CD14-positive monocyte (primary cell): ENCODE measurements at regions not wholly inside any gene's neighbourhood (a gene's known extent, or its start where the extent isn't known, plus 50 kb on each side); places are given as distances from the start of the nearest gene placed in this dataset.

Source experiments
- DNase-seq, 3 donors: peaks; one replicate each; pipeline ENCODE4 v3.0.0-alpha.2; 2011 to 2022
- H2AFZ ChIP-seq: 2 replicates; pipeline ENCODE4 v1.6.0; 2012; ENCODE audit warnings: mild to moderate bottlenecking, low read depth, low read length, inconsistent platforms; ENCODE audit not compliant: insufficient read depth, poor library complexity, severe bottlenecking
- H3K27ac ChIP-seq, 2 donors: 1 replicate in 1 of 2; 2 replicates in 1 of 2; pipeline ENCODE4 v1.5.1; 2012 to 2013; ENCODE audit warnings: low read length in 2 of 2, control low read depth in 1 of 2, inconsistent platforms in 1 of 2, low read depth in 1 of 2, mild to moderate bottlenecking in 1 of 2
- H3K27me3 ChIP-seq, 2 donors: one replicate each; pipeline versions ENCODE4 v1.6.0 to v1.6.1; 2011 to 2013; ENCODE audit warnings: low read length in 2 of 2; ENCODE audit not compliant: control insufficient read depth in 2 of 2, insufficient read depth in 2 of 2
- H3K36me3 ChIP-seq, 2 donors: replicated peaks in 1 of 2; 1 replicate in 1 of 2; 2 replicates in 1 of 2; pipeline versions ENCODE4 v1.5.1 to v1.6.1; 2012 to 2013; ENCODE audit warnings: low read length in 2 of 2, control low read depth in 1 of 2, inconsistent platforms in 1 of 2, mild to moderate bottlenecking in 1 of 2; ENCODE audit not compliant: insufficient read depth in 2 of 2, control insufficient read depth in 1 of 2
- H3K4me1 ChIP-seq, 2 donors: 1 replicate in 1 of 2; 2 replicates in 1 of 2; pipeline versions ENCODE4 v1.5.1 to v1.6.1; 2012 to 2013; ENCODE audit warnings: low read length in 2 of 2, control low read depth in 1 of 2, inconsistent platforms in 1 of 2, mild to moderate bottlenecking in 1 of 2, moderate library complexity in 1 of 2; ENCODE audit not compliant: insufficient read depth in 2 of 2, control insufficient read depth in 1 of 2
- H3K4me2 ChIP-seq: replicated peaks from 2 replicates; pipeline ENCODE3; 2012; ENCODE audit warnings: low read length, moderate library complexity, mild to moderate bottlenecking; ENCODE audit not compliant: poor library complexity, severe bottlenecking; ENCODE audit errors: extremely low read depth
- H3K4me3 ChIP-seq, 3 experiments: fragments of 200-600 bp in 1 of 3; sonication (generic) in 1 of 3; replicated peaks in 1 of 3; 1 replicate in 2 of 3; 2 replicates in 1 of 3; pipeline ENCODE4 v1.5.1; 2011 to 2013; ENCODE audit warnings: low read length in 3 of 3, mild to moderate bottlenecking in 3 of 3, control low read depth in 2 of 3, low read depth in 2 of 3, inconsistent platforms in 1 of 3, moderate library complexity in 1 of 3
- H3K79me2 ChIP-seq: 2 replicates; pipeline ENCODE4 v1.6.0; 2012; ENCODE audit warnings: mild to moderate bottlenecking, control low read depth, inconsistent platforms, low read length, moderate library complexity; ENCODE audit not compliant: insufficient read depth
- H3K9ac ChIP-seq: 2 replicates; pipeline ENCODE4 v1.6.0; 2017; ENCODE audit warnings: low read length, mild to moderate bottlenecking; ENCODE audit not compliant: insufficient read depth, poor library complexity, severe bottlenecking
- H3K9me3 ChIP-seq, 2 donors: replicated peaks in 1 of 2; 1 replicate in 1 of 2; 2 replicates in 1 of 2; pipeline versions ENCODE4 v1.5.1 to v1.6.1; 2012 to 2013; ENCODE audit warnings: low read length in 2 of 2, control low read depth in 1 of 2; ENCODE audit not compliant: control insufficient read depth in 1 of 2, insufficient read depth in 1 of 2
- H4K20me1 ChIP-seq: 2 replicates; pipeline ENCODE4 v1.6.0; 2012; ENCODE audit warnings: mild to moderate bottlenecking, low read length, control low read depth, moderate library complexity; ENCODE audit not compliant: insufficient read depth
- H3K27ac Mint-ChIP-seq, 7 donors: one replicate each; pipeline ENCODE4 v1.8.0; 2020; ENCODE audit warnings: mild to moderate bottlenecking in 7 of 7, mixed read lengths in 7 of 7, moderate library complexity in 6 of 7, inconsistent platforms in 2 of 7
- H3K27me3 Mint-ChIP-seq, 3 donors: one replicate each; pipeline ENCODE4 v1.8.0; 2021 to 2022; ENCODE audit warnings: low read depth in 3 of 3, mild to moderate bottlenecking in 3 of 3, mixed read lengths in 3 of 3, moderate library complexity in 3 of 3, inconsistent platforms in 1 of 3
- H3K36me3 Mint-ChIP-seq, 2 donors: one replicate each; pipeline ENCODE4 v1.8.0; 2020; ENCODE audit warnings: mixed read lengths in 2 of 2, inconsistent platforms in 1 of 2, mild to moderate bottlenecking in 1 of 2
- H3K4me1 Mint-ChIP-seq: one replicate; pipeline ENCODE4 v1.8.0; 2020; ENCODE audit warnings: mild to moderate bottlenecking, mixed read lengths
- H3K4me3 Mint-ChIP-seq, 2 donors: one replicate each; pipeline ENCODE4 v1.8.0; 2020; ENCODE audit warnings: mild to moderate bottlenecking in 2 of 2, mixed read lengths in 2 of 2, moderate library complexity in 1 of 2
- H3K9me3 Mint-ChIP-seq, 7 donors: one replicate each; pipeline ENCODE4 v1.8.0; 2020 to 2022; ENCODE audit warnings: mixed read lengths in 7 of 7, mild to moderate bottlenecking in 6 of 7, moderate library complexity in 6 of 7, inconsistent platforms in 2 of 7
- WGBS: methylation state at CpG from one replicate; pipeline ENCODE4 v1.1.5; 2013; ENCODE audit warnings: missing lambda C conversion rate; ENCODE audit not compliant: insufficient coverage; 5-methylcytosine and 5-hydroxymethylcytosine counted together
- intact Hi-C, 2 donors: fragments of 100-400 bp; cut with micrococcal nuclease; formaldehyde crosslinking; loops; one replicate each; pipeline versions ENCODE4 v1.15.0 to v1.15.1; 2023
- TF ChIP-seq, protein P1 (sequence below): fragments of 200-600 bp; IDR thresholded peaks from one replicate; pipeline ENCODE4 v1.8.0; 2022; ENCODE audit warnings: antibody characterized with exemption, mild to moderate bottlenecking

DNA sequence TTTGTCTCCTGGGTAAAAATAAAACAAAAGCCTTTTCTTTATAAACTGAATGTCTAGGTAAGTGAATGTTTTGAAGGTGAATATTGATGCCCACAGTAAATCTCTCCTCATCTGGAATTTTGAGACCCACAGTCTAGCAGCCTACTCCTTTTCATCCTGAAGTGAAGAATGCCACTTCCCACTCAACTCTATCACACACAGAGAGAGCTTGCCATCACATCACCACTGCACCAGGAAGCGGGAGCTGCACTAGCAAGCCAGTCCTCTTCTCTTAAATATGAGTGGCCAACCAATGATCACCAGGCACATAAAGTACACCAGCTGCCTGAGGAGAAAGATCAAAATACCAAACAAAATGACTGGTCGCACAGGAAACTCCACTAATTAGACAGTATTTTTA lies 140.8 kb downstream of the MRPL39 start:
- TF ChIP-seq, protein P1, sequence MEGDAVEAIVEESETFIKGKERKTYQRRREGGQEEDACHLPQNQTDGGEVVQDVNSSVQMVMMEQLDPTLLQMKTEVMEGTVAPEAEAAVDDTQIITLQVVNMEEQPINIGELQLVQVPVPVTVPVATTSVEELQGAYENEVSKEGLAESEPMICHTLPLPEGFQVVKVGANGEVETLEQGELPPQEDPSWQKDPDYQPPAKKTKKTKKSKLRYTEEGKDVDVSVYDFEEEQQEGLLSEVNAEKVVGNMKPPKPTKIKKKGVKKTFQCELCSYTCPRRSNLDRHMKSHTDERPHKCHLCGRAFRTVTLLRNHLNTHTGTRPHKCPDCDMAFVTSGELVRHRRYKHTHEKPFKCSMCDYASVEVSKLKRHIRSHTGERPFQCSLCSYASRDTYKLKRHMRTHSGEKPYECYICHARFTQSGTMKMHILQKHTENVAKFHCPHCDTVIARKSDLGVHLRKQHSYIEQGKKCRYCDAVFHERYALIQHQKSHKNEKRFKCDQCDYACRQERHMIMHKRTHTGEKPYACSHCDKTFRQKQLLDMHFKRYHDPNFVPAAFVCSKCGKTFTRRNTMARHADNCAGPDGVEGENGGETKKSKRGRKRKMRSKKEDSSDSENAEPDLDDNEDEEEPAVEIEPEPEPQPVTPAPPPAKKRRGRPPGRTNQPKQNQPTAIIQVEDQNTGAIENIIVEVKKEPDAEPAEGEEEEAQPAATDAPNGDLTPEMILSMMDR, result no peak
- H3K9ac ChIP-seq, result no peak overlapping the region
- H3K27me3 Mint-ChIP-seq, result no peaks in the 10 kb centered on the region
- no peaks in the 10 kb centered on the region for H3K4me1 ChIP-seq
- no peaks in the 10 kb centered on the region for H3K79me2 ChIP-seq
- no peak overlapping the region for H3K27ac ChIP-seq
- H3K4me3 ChIP-seq, result no peak overlapping the region
- H3K9me3 Mint-ChIP-seq, result peaks cover 3 to 18% (median 9%) of the 10 kb centered on the region in 7 donors
- no peak overlapping the region for H2AFZ ChIP-seq
- no peaks in the 10 kb centered on the region for H3K27me3 ChIP-seq
- intact Hi-C loops, result no loop called here
- H3K4me1 Mint-ChIP-seq, result no peaks in the 10 kb centered on the region
- no peak overlapping the region for H3K27ac Mint-ChIP-seq
- H3K4me2 ChIP-seq, result no peak overlapping the region
- DNase-seq, result no peak
- peaks cover 7 to 8% of the 10 kb centered on the region in 2 donors for H3K9me3 ChIP-seq
- 100% methylated on average over 1 of the region's 2 CpGs for WGBS
- H4K20me1 ChIP-seq, result no peaks in the 10 kb centered on the region
- no peaks in the 10 kb centered on the region for H3K36me3 Mint-ChIP-seq
- H3K4me3 Mint-ChIP-seq, result no peak overlapping the region
- H3K36me3 ChIP-seq, result no peaks in the 10 kb centered on the region

DNA sequence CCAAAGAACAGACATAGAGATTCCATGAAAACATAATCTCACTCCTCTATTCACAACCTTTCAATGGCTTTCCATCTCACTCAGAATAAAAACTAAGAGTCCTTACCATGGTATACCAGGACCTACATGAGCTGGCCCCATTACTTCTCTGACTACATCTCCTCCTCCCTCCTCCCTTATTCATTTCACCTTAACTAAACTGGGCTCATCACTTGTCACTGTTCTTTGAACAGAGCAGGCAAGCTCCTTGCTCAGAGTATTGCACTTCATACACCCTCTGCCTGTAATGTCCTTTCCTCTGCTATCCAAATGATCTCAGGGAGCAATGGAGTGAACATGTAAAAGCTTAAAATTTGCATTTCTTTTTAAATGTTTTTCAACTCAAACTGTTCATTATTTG lies 142.0 kb downstream of the MRPL39 start:
- H4K20me1 ChIP-seq, result no peaks in the 10 kb centered on the region
- peaks cover 7 to 8% of the 10 kb centered on the region in 2 donors for H3K9me3 ChIP-seq
- DNase-seq, result no peak
- Mint-ChIP-seq H3K27me3 (peaks cover 0 to 3% (median 0%) of the 10 kb centered on the region in 3 donors), H3K4me1 (no peaks in the 10 kb centered on the region), H3K27ac (no peak overlapping the region), H3K36me3 (no peaks in the 10 kb centered on the region), H3K4me3 (no peak overlapping the region), H3K9me3 (peaks cover 3 to 18% (median 9%) of the 10 kb centered on the region in 7 donors)
- H3K79me2 ChIP-seq, result no peaks in the 10 kb centered on the region
- H3K4me1 ChIP-seq, result no peaks in the 10 kb centered on the region
- intact Hi-C loops, result no loop called here
- no peak overlapping the region for H3K4me2 ChIP-seq
- H3K36me3 ChIP-seq, result no peaks in the 10 kb centered on the region
- no peaks in the 10 kb centered on the region for H3K27me3 ChIP-seq
- H3K27ac ChIP-seq, result no peak overlapping the region
- TF ChIP-seq, protein P1, result no peak
- no peak overlapping the region for H2AFZ ChIP-seq
- no peak overlapping the region for H3K4me3 ChIP-seq
- no peak overlapping the region for H3K9ac ChIP-seq
